CD4-positive, alpha-beta T cell treated with Interleukin-6 for 4 hours (primary cell): ENCODE measurements at regions not wholly inside any gene's neighbourhood (a gene's known extent, or its start where the extent isn't known, plus 50 kb on each side); places are given as distances from the start of the nearest gene placed in this dataset.
A peak's percentile ranks its signal among the peaks of the same experiment; 100 is the strongest.
"Not testable (repeated sequence)": the region's sequence is repeated elsewhere in the genome, so short reads cannot be mapped to it uniquely, and the experiment has no call there.

ENCODE experiments used
- DNase-seq: peaks from one replicate; pipeline ENCODE4 v3.0.0-alpha.2; 2020; ENCODE audit warnings: mixed read lengths

DNA sequence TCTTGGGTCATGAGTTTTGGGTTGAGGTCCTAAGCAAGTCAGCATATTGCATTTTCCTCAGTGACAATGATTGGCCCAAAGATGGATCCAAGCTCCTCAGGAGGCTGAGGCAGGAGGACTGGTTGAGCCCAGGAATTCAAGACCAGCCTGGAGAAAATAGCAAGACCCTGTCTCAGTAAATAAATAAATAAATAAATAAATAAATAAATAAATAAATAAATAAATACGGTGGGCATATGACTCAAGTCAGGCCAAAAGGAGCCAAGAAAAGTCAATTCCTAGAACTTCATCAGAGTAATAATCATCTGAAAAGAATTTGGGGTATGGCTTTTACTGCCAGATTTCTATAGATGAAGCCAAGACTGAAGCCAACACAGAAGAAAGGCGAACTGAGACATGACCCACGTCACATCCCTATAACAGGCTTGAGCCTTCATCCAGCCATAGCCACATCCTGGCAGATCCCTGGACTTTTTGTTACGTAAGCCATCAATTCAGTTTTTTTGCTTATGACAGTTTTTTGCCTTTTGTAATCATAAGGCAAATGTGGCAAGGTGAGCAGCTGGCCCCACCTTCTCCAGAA, 88.5 kb upstream of the NFASC start:
- DNase-seq, result no peak

DNA sequence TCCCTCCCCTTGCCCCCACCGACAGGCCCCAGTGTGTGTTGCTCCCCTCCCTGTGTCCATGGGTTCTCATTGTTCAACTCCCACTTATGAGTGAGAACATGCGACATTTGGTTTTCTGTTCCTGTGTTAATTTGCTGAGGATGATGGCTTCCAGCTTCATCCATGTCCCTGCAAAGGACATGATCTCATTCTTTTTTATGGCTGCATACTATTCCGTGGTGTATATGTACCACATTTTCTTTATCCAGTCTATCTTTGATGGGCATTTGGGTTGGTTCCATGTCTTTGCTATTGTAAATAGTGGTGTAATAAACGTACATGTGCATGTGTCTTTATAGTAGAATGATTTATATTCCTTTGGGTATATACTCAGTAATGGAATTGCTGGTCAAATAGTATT, 85.6 kb upstream of the NFASC start:
- not testable (repeated sequence) for DNase-seq

DNA sequence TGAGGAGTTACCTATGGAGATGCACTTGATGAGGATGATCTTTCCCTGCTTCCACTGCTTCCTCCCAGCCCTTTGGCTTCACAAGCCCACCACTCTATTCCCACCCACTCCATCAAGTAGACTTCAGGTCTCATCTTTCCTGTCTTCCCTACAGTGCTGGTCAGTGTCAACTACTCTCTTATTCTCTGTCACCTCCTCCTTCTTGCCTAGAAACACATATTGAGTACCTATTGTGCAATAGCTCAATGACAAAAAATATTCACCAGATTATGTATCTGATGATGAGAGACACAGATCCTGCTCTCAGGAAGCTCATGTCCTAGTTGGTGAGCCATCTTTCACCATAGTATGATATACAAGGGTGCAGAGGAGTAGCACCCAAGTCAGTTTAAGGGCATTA, 82.2 kb upstream of the NFASC start:
- DNase-seq, result no peak

DNA sequence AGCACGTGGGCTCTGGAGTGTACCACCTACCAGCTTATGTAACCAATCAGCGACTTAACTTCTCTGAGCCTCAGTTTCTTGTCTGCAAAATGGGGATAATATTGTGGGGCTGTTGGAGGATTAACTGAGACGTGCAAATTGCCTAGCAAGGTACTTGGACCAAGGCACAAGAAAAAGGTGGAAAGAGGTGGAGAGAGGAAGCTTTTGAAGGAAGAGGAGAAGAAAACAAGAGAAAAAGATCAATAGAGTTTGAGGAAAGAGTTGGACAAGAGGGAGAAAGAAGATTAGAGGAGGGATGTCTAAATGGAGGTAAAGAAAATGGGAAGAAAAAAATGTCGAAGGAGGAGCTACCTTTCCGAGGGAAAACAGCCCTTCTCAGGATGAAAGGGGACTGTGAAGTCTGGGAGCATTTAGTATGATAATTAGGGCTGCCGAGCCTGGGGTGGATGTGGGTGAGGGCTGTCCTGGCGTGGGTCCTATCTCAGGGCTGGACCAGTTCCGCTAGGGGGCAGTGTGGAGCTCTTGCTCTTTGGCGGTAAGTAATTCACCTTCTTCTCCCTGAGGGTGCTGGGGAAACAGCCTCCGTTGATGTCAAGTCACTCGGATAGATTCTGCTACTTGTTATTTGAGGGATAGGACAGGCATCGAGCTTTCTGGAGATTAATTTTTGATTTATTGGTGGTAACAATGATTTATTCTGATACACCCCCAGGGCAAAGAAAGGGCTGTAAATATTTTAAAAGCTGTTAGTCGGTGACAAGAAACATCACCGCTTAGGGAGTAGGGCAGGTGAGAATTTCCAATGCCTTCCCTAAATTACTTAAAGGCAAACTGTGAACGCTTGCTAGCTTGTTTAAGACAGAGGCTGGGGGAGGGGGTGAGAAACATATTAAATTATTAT, 79.0 kb upstream of the NFASC start:
- DNase-seq, result peak; percentile 89

DNA sequence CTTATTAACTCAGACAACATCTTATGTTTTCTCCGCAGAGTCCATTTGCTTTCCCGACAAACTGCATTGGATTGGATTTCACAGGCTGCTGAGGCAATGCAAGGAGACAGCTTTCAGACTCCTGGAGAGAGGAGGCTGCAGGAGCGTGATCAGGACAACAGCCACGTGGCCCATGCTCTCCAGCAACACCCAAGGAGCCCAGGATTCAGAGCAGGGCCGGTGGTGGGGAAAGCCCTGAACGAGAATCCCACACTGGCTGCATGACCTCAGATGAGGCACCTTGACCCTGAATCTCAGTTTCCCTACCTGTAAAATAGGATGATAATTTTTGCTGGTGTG, 78.3 kb upstream of the NFASC start:
- DNase-seq, result no peak

DNA sequence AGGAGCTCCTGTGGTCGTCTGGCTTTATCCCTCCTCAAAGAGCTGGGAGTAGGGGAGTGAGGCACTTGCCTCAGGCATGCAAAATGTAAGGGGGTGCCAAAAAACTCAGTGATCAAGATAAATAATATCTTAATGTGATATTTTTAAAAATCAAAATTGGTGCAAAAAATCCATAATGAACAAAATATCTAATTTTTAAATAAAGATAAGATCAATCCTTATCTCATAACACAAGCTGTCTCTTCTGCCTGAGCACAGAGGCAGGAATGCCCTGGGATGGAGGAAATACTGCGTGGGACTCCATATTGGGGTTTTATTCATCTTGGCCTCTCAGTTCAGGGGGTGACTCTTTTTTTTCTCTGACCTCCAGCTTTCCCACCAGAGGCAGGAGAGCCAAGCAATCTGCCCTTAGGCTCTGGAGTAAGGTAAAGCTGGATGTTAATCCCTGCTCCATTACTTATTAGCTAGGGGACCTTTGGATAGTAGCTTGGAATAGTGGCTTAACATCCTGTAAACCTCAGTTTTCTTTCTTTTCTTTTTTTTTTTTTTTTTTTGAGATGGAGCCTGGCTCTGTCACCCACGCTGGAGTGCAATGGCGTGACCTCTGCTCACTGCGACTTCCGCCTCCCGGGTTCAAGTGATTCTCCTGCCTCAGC, 77.3 kb upstream of the NFASC start:
- no peak for DNase-seq

DNA sequence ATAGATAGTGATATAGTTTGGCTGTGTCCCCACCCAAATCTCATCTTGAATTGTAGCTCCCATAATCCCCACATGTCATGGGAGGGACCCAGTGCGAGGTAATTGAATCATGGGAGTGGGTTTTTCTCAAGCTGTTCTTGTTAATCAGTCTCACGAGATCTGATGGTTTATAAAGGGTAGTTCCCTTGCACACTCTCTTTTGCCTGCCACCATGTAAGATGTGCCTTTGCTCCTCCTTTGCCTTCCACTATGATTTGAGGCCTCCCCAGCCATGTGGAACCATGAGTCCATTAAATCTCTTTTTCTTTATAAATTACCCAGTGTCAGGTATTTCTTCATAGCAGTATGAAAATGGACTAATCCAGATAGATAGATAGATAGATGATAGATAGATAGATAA, 73.8 kb upstream of the NFASC start:
- not testable (repeated sequence) for DNase-seq

DNA sequence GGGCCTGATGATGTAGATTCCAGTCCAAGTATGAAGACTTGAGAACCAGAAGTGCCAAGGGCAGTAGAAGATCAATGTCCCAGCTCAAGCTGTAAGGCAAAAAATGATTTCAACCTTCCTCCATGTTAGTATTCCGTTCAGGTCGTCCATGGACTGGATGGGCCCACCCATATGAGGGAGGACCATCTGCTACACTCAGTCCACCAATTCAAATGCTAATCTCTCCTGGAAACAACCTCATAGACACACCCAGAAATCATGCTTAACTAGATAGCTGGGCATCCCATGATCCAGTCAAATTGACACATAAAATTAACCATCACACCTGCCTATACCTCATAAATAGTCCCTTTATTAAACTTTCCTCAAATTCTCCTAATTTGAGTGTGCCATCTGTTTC, 73.3 kb upstream of the NFASC start:
- DNase-seq, result no peak

DNA sequence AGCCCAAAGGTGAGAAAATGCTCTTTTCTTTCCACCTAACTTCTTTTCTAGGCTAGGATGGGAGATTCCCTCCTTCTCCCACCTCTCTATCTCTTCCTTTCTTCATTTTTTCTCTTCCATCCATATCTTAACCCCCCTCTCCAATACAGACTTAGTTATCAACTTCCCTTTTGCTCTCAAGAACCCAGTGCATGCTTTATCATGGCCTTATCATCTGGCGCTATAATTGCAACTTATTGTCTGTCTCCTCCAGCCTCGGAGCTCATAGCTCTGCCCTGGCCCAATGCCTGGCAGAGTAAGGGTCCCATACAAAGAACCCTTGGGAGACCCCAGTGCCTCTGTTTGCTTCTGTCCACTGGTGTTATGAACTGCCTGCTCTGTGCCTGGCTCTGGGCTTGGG, 71.0 kb upstream of the NFASC start:
- no peak for DNase-seq

DNA sequence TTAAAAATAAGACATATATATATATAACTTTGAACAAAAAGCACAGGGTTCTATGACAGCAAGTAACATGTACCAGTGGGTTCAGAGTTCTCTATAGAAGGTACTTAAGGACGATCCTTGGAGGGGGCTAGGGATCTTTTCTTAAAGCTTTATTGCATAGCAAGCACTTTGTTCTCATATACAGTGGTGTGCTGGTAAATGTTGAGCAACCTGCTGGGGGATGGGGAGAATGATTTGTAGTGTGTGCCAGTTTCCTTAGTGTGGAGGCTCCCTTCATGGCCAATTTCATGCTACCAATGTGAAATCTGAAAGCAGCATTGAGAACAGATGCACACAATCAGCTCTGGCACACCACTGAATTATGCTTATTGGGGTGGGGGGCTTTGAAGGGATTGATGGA, 69.5 kb upstream of the NFASC start:
- DNase-seq, result no peak

DNA sequence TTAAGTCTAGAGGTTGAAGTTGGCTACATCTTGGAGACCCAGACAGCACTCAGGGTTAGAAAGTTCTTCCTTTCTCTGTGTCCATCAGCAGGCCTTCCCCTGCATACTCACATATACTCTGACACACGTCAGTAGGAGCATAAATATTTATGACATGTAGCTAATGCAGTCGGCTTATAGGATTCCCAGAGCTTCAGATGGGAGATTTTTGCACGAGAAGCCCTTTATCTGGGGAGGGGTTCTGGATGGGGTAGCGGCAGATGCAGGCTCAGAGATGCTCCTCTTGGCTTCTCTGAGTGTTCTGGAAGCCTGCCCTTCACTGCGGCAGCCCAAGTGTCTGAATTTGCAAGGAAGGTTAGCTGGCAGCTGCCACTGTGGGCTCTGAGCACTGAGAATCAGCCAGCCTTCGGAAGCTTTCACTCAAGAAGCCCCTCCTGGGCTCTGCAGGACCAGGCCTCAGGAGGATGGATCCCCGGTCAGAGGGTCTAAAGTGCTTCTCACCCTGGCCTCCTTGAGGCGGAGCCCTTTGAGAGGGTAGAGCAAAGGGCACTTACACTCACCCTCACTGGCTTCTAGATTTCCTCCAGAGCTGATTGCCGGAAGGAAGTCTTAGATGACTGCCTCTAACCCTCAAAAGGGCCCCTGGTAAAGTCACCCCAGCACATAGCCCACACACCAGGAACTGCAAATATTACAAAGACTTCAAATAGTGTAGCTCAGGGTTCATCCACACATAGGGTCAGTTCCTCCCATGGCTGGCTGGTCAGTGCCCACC, 68.1 kb upstream of the NFASC start:
- no peak for DNase-seq

DNA sequence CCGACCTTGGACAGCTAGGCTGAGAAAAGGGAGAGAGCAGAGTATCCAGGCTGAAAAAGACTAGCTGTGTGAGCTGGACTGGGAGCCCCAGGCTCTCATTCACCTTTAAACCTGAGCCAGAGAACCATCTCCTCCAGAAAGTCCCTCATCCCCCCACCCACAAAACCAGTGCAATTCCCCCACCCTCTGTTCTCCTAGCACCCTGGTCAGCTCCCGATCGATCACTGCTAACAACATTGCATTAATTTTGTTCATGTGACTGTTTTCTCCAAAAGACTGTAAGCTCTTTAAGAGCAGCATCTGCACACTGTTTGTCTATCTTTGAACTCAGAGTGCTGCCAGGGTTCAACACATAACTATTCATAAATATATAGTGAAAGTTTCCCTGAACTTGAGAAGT, 67.1 kb upstream of the NFASC start:
- DNase-seq, result no peak

DNA sequence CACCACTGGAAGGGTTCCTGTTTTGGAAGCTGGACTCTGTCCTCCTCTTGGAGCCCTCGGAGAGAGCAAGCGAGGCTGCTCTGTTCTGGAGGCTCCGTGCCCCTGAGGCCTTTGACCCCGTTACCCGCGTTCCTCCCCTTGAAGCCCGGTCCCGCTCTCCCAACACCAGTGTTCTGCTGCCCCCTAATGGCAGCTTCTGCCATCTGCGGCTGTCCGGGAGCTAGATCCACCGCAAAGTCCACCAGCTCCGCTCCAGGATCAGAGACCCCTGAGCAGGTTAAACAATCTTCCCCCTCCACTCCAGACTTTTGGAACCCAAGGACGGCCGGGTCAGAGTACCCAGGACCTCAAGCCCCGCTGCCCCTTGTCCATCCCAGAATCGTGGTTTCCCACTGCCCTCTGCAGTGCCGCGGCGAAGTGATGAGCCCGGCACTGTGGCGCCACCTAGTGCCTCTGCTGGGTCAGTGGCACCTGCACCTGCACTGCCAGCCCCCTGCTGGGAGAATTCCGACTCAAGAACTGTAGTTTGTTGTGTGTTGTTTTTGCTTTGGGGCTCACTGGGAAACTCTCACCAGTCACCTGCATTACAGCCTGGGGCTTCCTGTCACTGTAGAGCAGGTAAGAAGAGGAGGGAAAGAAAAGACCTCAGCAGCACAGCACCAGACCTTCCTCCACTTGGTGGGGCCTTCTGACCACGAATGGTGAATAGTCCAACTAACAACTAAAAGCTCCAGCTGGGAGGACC, 63.5 kb upstream of the NFASC start:
- DNase-seq, result peak; percentile 88

DNA sequence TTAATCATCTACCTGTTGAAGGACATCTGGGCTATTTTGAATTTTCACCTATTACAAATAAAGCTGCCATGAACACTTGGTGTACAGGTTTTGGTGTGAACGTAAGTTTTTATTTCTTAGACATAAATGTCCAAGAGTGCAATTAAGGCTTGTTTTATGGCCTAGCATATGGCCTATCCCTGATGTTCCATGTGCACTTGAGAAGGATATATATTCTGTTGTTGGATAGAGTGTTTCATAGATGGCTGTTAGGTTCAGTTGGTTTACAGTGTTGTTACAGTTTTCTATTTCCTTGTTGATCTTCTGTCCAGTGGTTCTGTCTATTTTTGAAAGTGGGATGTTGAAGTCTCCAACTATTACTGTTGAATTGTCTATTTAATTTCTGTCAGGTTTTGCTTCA, 61.2 kb upstream of the NFASC start:
- no peak for DNase-seq

DNA sequence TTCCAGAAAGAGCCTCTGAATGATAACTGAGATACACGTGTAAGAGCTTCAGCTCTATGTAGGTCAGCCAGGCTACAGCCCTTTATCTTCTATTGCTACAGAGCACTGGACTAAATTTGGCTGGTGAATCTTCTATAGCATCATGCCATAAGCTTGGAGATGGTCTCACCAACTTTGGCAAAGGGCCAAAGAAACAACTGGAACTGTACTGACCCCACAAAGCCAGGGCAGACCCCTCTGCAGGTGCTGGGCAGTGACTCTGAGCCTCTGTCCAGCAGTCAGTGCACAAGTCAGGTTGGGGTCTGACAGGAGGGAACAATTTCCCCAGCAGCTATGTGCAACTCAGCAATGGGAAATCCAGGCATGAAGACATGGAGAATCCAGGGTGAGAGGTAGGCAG, 57.8 kb upstream of the NFASC start:
- no peak for DNase-seq

DNA sequence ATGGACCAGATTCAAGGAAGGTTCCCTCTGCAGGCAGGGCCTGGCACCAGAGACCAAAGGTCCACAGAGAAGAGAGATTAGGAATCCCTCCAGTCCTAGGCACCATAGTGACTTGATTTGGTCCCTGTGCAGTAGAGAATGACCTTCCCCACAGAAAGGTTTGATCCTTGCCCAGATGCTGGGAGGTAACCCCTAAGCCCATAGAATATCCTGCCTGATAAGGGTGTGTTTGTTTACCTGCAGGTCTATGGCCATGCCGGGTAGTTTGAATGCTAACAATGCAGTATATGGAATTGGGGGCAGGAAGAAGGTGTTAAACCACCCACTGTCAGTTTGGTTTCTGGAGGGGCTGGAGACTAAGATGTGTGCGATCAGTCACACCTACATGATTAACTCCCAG, 57.1 kb upstream of the NFASC start:
- no peak for DNase-seq

DNA sequence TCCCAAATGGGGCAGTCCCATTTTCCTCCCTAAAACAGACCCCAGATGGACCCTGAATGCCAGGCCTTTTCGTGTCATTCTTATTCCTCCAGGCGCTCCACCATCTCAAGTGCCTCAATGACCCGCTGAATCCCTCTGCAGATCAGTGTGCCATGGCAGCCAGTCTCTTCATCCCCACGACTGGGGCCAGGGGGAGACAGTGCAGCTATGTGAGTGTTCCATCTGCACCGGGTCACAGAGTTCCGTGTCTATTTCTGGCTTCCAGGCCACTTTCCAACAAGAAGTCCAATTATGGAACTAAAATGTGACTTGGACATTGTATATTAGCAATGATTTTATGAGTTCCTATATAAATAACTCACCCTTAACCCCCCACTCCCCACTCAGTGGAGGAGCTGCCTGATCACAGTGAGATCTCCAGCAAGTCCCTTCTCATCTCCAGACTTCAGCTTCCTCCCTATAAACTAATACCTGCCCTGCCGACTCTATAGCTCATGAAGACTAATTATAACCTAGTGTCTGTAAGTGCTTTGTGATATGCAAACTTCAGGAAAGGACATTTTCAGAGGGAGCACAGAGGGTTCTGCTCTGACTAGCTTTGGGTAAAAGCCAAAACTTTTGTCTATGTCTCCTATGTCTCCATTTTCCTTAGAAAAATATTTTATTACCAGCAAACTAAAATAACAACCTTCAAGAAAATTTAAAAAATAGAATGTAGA, 56.3 kb upstream of the NFASC start:
- no peak for DNase-seq

DNA sequence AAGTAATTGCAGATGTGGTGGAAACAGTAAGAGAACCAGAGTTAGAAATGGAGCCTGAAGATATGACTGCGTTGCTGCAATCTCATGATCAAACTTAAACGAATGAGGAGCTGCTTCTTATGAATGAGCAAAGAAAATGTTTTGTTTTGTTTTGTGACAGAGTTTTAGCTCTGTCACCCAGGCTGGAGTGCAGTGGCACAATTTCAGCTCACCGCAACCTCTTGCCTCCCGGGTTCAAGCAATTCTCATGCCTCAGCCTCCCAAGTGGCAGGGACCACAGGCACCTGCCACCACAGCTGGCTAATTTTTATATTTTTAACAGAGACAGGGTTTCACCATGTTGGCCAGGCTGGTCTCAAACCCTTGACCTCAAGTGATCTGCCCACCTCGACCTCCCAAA, 53.3 kb upstream of the NFASC start:
- DNase-seq, result no peak

DNA sequence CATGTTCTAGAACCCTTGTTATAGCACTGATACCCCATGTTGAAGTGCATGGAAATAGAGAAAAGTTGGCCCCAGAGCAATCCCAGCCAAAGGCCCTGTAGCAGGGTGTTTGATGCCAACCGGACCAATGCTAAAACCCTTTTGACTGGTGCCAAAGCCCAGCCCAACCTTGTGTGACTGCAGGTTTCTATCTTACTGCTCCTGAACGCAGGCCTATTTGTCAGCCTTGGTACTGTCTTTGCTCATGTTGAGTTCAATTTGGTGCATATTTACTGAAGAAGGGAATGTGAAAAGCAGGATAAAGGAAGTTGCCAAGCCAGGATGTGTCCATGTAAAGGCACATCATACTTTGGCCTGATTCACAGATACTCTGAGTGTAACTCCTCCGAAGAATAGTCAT, 51.7 kb upstream of the NFASC start:
- no peak for DNase-seq

DNA sequence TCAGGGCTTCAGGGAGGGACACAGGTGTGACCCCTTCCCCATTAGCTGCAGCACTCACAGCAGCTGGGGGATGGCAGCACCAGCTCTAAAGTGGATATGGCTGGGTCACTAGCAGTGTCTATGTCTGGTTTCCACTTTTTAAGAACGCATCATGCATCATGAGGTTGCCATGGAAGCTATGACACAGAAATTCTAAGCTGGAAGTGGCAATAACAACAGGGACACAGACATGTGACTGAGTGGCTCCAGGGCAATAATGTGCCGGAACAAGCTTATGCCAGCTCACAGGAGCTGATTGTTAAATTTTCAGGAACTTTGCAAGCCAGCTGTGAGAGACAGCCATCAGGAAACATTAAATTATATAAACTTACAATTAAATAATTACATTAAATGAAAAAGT, 51.2 kb upstream of the NFASC start:
- no peak for DNase-seq
